Lower lobe of right lung (tissue), 2 donors: ENCODE measurements at regions not wholly inside any gene's neighbourhood (a gene's known extent, or its start where the extent isn't known, plus 50 kb on each side); places are given as distances from the start of the nearest gene placed in this dataset.
A peak's percentile ranks its signal among the peaks of the same experiment; 100 is the strongest.
"Not testable (repeated sequence)": the region's sequence is repeated elsewhere in the genome, so short reads cannot be mapped to it uniquely, and the experiment has no call there.

Experiments
- ATAC-seq, 2 donors: fragments of 200-7000 bp; cut with Tn5 transposase; one replicate each; pipeline ENCODE4 v1.9.1; 2020 to 2022; ENCODE audit warnings: mild to moderate bottlenecking in 2 of 2, moderate library complexity in 2 of 2
- DNase-seq: peaks from one replicate; pipeline ENCODE4 v3.0.0-alpha.2; 2020
- H3K27ac ChIP-seq: fragments of 200-600 bp; one replicate; pipeline ENCODE4 v1.8.0; 2022
- H3K27me3 ChIP-seq: fragments of 200-600 bp; one replicate; pipeline ENCODE4 v1.8.0; 2022; ENCODE audit warnings: low read depth
- H3K36me3 ChIP-seq: fragments of 200-600 bp; one replicate; pipeline ENCODE4 v1.8.0; 2022; ENCODE audit warnings: mild to moderate bottlenecking
- H3K4me1 ChIP-seq: fragments of 200-600 bp; one replicate; pipeline ENCODE4 v1.8.0; 2022
- H3K4me3 ChIP-seq: fragments of 200-600 bp; one replicate; pipeline ENCODE4 v1.8.0; 2022; ENCODE audit warnings: mild to moderate bottlenecking
- H3K9me3 ChIP-seq: fragments of 200-600 bp; one replicate; pipeline ENCODE4 v1.8.0; 2022
- CTCF ChIP-seq: fragments of 200-600 bp; IDR thresholded peaks from one replicate; pipeline ENCODE4 v1.8.0; 2022; ENCODE audit warnings: antibody characterized with exemption, mild to moderate bottlenecking
- intact Hi-C: fragments of 100-400 bp; cut with DNase I; formaldehyde crosslinking; loops from one replicate; pipeline ENCODE4 v1.11.0; 2022
- donor health status: DM: no; HTN: yes; CAD: no; lungs with severe emphysema.

DNA sequence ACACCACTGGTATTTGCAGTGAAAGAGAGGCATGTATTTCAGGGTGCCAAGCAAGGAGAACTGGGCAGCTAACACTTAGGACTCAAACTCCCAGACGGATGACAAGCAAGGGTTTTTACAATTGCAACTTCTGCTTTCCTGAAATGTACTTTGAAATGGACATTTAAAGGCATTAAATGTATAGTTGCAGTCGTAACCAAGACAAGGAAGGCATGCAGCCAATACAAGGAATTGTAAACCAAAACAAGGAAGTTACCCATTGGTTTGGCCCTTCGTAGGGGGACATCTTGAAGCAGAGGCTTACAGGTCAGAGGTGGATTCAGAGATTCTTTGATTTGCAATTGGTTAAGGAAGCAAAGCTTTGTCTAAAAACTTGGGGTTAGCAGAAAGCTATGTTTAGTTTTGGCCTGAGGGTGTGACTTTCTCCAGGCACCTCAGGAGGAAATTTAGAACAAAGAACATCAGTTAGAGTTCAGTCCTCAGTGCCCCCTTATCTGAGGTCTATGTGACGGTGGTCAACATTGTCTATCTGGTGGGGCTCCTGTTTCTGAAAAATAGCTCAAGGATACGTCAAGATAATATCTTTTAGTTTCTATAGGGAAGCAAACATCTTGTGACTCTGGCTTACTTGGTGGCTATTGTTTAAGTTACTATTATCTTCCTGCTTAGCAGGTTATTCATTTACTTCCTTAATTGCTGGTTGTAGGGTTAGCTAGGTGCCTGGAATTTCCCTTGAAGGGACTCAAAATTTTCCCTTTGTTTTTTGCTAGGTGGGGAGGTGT, 266.0 kb downstream of the CD83 start:
- TF ChIP-seq CTCF, result no peak
- H3K4me3 ChIP-seq, result no peak overlapping the region
- no peaks in the 10 kb centered on the region for H3K36me3 ChIP-seq
- ATAC-seq, result peak in 1 of 2 donors; percentile 41
- H3K9me3 ChIP-seq, result no peaks in the 10 kb centered on the region
- intact Hi-C loops, result no loop called here
- H3K27me3 ChIP-seq, result no peaks in the 10 kb centered on the region
- DNase-seq, result no peak
- H3K27ac ChIP-seq, result no peak overlapping the region
- no peaks in the 10 kb centered on the region for H3K4me1 ChIP-seq

GRCh38 chr6:14384175-14384949, 266.8 kb downstream of the CD83 start:
- intact Hi-C loops, result no loop called here
- ATAC-seq (no peak), DNase-seq (no peak)
- H3K27me3 ChIP-seq, result no peaks in the 10 kb centered on the region
- no peak overlapping the region for H3K27ac ChIP-seq
- no peaks in the 10 kb centered on the region for H3K36me3 ChIP-seq
- no peaks in the 10 kb centered on the region for H3K9me3 ChIP-seq
- H3K4me1 ChIP-seq, result no peaks in the 10 kb centered on the region
- no peak for TF ChIP-seq CTCF
- H3K4me3 ChIP-seq, result no peak overlapping the region

GRCh38 chr6:14386263-14386662, 268.7 kb downstream of the CD83 start:
- no peak overlapping the region for H3K27ac ChIP-seq

GRCh38 chr6:14386668-14387067, 269.1 kb downstream of the CD83 start:
- intact Hi-C loops, result no loop called here
- DNase-seq (no peak), ATAC-seq (no peak)
- Histone ChIP-seq H3K27me3 (no peaks in the 10 kb centered on the region), H3K4me3 (no peak overlapping the region), H3K36me3 (no peaks in the 10 kb centered on the region), H3K9me3 (no peaks in the 10 kb centered on the region), H3K27ac (no peak overlapping the region), H3K4me1 (no peaks in the 10 kb centered on the region)
- TF ChIP-seq CTCF, result no peak

More at GRCh38 chr6:14386263-14386662, 268.7 kb downstream of the CD83 start:
- H3K27me3 ChIP-seq, result no peaks in the 10 kb centered on the region
- no peaks in the 10 kb centered on the region for H3K36me3 ChIP-seq
- no peaks in the 10 kb centered on the region for H3K4me1 ChIP-seq
- no peak for DNase-seq
- no peak for ATAC-seq
- no peak for TF ChIP-seq CTCF
- intact Hi-C loops, result no loop called here
- H3K4me3 ChIP-seq, result no peak overlapping the region
- no peaks in the 10 kb centered on the region for H3K9me3 ChIP-seq

GRCh38 chr6:14388371-14388770, 270.8 kb downstream of the CD83 start:
- ATAC-seq (no peak), DNase-seq (no peak)
- H3K36me3 ChIP-seq, result no peaks in the 10 kb centered on the region
- H3K4me3 ChIP-seq, result no peak overlapping the region
- TF ChIP-seq CTCF, result no peak
- no peak overlapping the region for H3K27ac ChIP-seq
- H3K4me1 ChIP-seq, result no peaks in the 10 kb centered on the region
- intact Hi-C loops, result no loop called here
- H3K27me3 ChIP-seq, result no peaks in the 10 kb centered on the region
- H3K9me3 ChIP-seq, result no peaks in the 10 kb centered on the region

DNA sequence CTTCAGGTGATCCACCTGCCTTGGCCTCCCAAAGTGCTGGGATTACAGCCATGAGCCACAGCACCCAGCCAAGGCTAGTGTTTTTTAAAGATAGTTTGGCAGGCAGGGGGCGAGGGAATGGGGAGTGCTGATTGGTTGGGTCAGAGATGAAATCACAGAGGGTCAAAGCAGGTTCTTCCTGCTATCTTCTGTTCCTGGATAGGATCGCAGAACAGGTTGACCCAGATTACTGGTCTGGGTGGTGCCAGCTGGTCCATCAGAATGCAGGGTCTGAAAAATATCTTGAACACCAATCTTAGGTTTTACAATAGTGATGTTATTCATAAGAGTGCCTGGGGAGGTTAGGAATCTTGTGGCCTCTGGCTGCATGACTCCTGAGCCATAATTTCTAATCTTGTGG, 272.2 kb downstream of the CD83 start:
- intact Hi-C loops, DNase-seq, H3K27me3 ChIP-seq, H3K36me3 ChIP-seq, H3K9me3 ChIP-seq, ATAC-seq, H3K27ac ChIP-seq, H3K4me1 ChIP-seq, H3K4me3 ChIP-seq: not testable (repeated sequence)
